ENCODE measurements at regions not wholly inside any gene's neighbourhood (a gene's known extent, or its start where the extent isn't known, plus 50 kb on each side); places are given as distances from the start of the nearest gene placed in this dataset.

DNA sequence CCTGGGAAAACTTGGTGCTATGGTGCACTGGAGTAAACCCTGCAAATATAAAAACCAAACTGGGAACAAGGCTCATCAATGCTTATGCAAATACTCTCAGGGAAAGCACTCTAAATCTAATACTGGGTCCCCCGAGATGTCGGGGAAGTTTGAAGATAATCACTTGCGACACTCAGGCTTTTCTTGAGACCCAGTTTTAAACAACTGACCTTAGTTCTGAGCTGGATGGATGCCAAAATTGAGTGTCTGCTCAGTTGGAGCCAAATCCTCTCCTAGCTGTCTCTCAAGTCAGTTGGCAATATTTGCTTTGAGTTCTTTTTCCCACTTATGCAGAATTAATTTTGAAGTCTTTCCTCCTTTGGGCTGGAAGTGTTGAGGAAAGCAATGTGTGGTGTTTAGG lies 75.5 kb upstream of the CD2AP start:
- no peak for DNase-seq
- H3K9me3 ChIP-seq (ENCODE audit: control insufficient read depth, low read length), result no peaks in the 10 kb centered on the region
- no peaks in the 10 kb centered on the region for H3K36me3 ChIP-seq (ENCODE audit: control insufficient read depth in 1 of 2, insufficient read depth in 2 of 2, low read length in 1 of 2)
- WGBS, 2 donors, result 70 to 74% methylated on average over 3 of the region's 3 CpGs
- intact Hi-C loops (cut with DNase I), result no loop called here
- H3K27me3 ChIP-seq (ENCODE audit: control insufficient read depth in 1 of 2, insufficient read depth in 2 of 2, low read length in 1 of 2), result no peaks in the 10 kb centered on the region
- no peak overlapping the region for H3K4me3 ChIP-seq (ENCODE audit: low read length in 2 of 2)
- ATAC-seq (ENCODE audit: low FRiP score), result no peak
- no peak overlapping the region for H3K27ac ChIP-seq (ENCODE audit: low read depth in 1 of 2, low read length in 2 of 2)
- H3K4me1 ChIP-seq (ENCODE audit: control insufficient read depth in 1 of 2, insufficient read depth in 2 of 2, low read length in 2 of 2), result no peaks in the 10 kb centered on the region

GRCh38 chr6:47403056-47403455 lies 74.5 kb upstream of the CD2AP start:
- H3K27ac ChIP-seq (ENCODE audit: low read depth in 1 of 2, low read length in 2 of 2), result no peak overlapping the region
- WGBS, 2 donors, result 50 to 69% methylated on average over 2 of the region's 2 CpGs
- no peaks in the 10 kb centered on the region for H3K9me3 ChIP-seq (ENCODE audit: control insufficient read depth, low read length)
- no peaks in the 10 kb centered on the region for H3K36me3 ChIP-seq (ENCODE audit: control insufficient read depth in 1 of 2, insufficient read depth in 2 of 2, low read length in 1 of 2)
- H3K27me3 ChIP-seq (ENCODE audit: control insufficient read depth in 1 of 2, insufficient read depth in 2 of 2, low read length in 1 of 2), result no peaks in the 10 kb centered on the region
- no peaks in the 10 kb centered on the region for H3K4me1 ChIP-seq (ENCODE audit: control insufficient read depth in 1 of 2, insufficient read depth in 2 of 2, low read length in 2 of 2)
- no peak overlapping the region for H3K4me3 ChIP-seq (ENCODE audit: low read length in 2 of 2)
- intact Hi-C loops (cut with DNase I), result no loop called here
- DNase-seq (no peak), ATAC-seq (ENCODE audit: low FRiP score) (no peak)

DNA sequence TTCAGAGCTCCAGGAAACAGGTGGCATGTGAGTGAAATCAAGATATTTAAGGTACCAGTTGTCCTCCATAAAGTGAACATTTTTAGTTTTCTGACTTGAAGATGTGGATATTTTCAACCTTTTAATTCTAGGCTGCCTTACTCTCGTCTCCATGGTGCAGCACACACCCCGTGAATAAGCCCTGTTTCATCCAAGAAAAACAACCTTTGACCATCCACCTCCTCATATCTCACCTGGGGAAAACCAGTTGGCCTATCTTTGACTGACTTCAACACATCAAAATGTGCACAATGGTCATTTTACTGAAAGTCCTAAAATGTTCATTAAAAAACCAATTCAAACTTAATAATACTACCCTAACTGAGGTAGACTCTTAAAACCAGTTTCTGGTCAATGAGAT lies 73.8 kb upstream of the CD2AP start:
- no peak overlapping the region for H3K4me3 ChIP-seq (ENCODE audit: low read length in 2 of 2)
- H3K27me3 ChIP-seq (ENCODE audit: control insufficient read depth in 1 of 2, insufficient read depth in 2 of 2, low read length in 1 of 2), result no peaks in the 10 kb centered on the region
- WGBS, 2 donors, result 67 to 80% methylated on average over 2 of the region's 2 CpGs
- H3K36me3 ChIP-seq (ENCODE audit: control insufficient read depth in 1 of 2, insufficient read depth in 2 of 2, low read length in 1 of 2), result no peaks in the 10 kb centered on the region
- no peak for DNase-seq
- H3K9me3 ChIP-seq (ENCODE audit: control insufficient read depth, low read length), result no peaks in the 10 kb centered on the region
- H3K27ac ChIP-seq (ENCODE audit: low read depth in 1 of 2, low read length in 2 of 2), result no peak overlapping the region
- intact Hi-C loops (cut with DNase I), result no loop called here
- no peak for ATAC-seq (ENCODE audit: low FRiP score)
- no peaks in the 10 kb centered on the region for H3K4me1 ChIP-seq (ENCODE audit: control insufficient read depth in 1 of 2, insufficient read depth in 2 of 2, low read length in 2 of 2)

DNA sequence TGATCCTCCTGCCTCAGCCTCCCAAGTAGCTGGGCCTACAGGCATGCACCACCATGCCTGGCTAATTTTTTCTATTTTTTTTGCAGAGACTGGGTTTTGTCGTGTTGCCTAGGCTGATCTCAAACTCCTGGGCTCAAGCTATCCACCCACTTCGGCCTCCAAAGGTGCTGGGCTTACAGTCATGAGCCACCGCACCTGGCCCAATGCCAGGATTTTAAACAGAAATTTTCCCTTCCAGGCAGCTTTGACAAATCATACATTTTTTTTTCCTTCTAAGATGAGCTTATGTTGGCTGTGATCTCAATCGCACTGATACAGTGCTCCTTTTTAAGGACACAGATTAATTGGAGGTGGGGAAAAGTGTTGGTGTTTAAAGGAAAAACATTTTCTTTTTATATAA lies 73.2 kb upstream of the CD2AP start:
- no peak overlapping the region for H3K27ac ChIP-seq (ENCODE audit: low read depth in 1 of 2, low read length in 2 of 2)
- H3K36me3 ChIP-seq (ENCODE audit: control insufficient read depth in 1 of 2, insufficient read depth in 2 of 2, low read length in 1 of 2), result no peaks in the 10 kb centered on the region
- no peak overlapping the region for H3K4me3 ChIP-seq (ENCODE audit: low read length in 2 of 2)
- no peaks in the 10 kb centered on the region for H3K27me3 ChIP-seq (ENCODE audit: control insufficient read depth in 1 of 2, insufficient read depth in 2 of 2, low read length in 1 of 2)
- ATAC-seq (ENCODE audit: low FRiP score) (no peak), DNase-seq (no peak)
- intact Hi-C loops (cut with DNase I), result no loop called here
- H3K9me3 ChIP-seq (ENCODE audit: control insufficient read depth, low read length), result no peaks in the 10 kb centered on the region
- 53 to 58% methylated on average over 4 of the region's 4 CpGs for WGBS, 2 donors
- no peaks in the 10 kb centered on the region for H3K4me1 ChIP-seq (ENCODE audit: control insufficient read depth in 1 of 2, insufficient read depth in 2 of 2, low read length in 2 of 2)

DNA sequence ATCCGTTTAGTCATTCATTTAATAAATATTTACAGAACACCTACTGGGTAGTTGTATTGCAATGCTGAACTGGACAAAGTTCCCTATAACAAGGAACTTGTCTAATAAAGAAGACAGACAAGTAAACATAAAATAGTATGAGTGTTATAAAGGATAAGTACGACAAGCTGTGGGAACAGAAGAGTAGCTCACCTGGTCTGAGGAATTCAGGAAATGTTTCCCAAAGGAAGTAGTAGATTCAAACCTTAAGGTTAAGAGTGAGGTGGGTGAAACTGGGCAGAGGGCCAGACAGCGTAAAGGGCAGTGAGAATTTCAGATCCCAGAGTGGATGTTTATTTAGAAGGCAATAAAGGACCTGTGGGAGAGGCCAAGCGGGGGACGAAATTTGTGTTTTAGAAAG lies 72.3 kb upstream of the CD2AP start:
- Histone ChIP-seq H3K27ac (ENCODE audit: low read depth in 1 of 2, low read length in 2 of 2) (no peak overlapping the region), H3K4me3 (ENCODE audit: low read length in 2 of 2) (no peak overlapping the region), H3K9me3 (ENCODE audit: control insufficient read depth, low read length) (no peaks in the 10 kb centered on the region), H3K27me3 (ENCODE audit: control insufficient read depth in 1 of 2, insufficient read depth in 2 of 2, low read length in 1 of 2) (no peaks in the 10 kb centered on the region), H3K36me3 (ENCODE audit: control insufficient read depth in 1 of 2, insufficient read depth in 2 of 2, low read length in 1 of 2) (no peaks in the 10 kb centered on the region), H3K4me1 (ENCODE audit: control insufficient read depth in 1 of 2, insufficient read depth in 2 of 2, low read length in 2 of 2) (no peaks in the 10 kb centered on the region)
- ATAC-seq (ENCODE audit: low FRiP score) (no peak), DNase-seq (no peak)
- intact Hi-C loops (cut with DNase I), result no loop called here
- WGBS, 2 donors, result 60 to 62% methylated on average over 5 of the region's 5 CpGs

GRCh38 chr6:47407300-47408281 lies 70.0 kb upstream of the CD2AP start:
- H3K4me1 ChIP-seq (ENCODE audit: control insufficient read depth in 1 of 2, insufficient read depth in 2 of 2, low read length in 2 of 2), result no peaks in the 10 kb centered on the region
- H3K9me3 ChIP-seq (ENCODE audit: control insufficient read depth, low read length), result no peaks in the 10 kb centered on the region
- no peak overlapping the region for H3K4me3 ChIP-seq (ENCODE audit: low read length in 2 of 2)
- H3K36me3 ChIP-seq (ENCODE audit: control insufficient read depth in 1 of 2, insufficient read depth in 2 of 2, low read length in 1 of 2), result no peaks in the 10 kb centered on the region
- DNase-seq (no peak), ATAC-seq (ENCODE audit: low FRiP score) (no peak)
- WGBS, 2 donors, result 99 to 100% methylated on average over 1 of the region's 1 CpG
- intact Hi-C loops (cut with DNase I), result no loop called here
- H3K27me3 ChIP-seq (ENCODE audit: control insufficient read depth in 1 of 2, insufficient read depth in 2 of 2, low read length in 1 of 2), result no peaks in the 10 kb centered on the region
- H3K27ac ChIP-seq (ENCODE audit: low read depth in 1 of 2, low read length in 2 of 2), result no peak overlapping the region

DNA sequence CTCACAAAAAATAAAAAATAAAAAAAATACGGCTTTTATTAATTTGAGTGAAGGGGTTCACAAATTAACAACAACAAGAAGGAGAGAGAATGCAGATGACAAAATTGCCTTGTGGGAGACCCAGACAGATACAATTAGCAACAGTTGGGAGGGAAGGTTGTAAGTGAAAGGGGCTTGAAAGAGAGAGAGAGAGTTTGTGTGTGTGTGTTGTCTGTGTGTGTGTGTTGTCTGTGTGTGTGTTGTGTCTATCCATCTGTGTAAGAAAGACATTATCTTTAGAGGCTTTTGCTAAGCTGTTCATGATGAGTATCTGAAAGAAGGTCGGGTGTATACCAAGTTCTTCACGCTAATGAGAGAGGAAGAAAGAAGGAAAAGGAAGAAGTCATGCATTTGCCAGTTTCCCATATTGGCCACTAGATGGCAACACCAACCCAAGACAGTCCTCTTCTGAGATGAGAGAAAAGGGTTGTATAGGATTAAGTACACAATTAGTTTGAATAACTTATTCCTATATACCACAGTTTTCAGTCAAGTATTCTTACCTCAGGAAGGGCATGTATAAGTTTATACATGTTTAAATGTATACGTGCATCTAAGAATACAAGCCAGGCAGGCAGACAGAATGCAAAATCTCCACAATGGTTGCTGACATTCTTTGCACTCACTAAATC lies 63.7 kb upstream of the CD2AP start:
- Histone ChIP-seq H3K27me3 (ENCODE audit: control insufficient read depth in 1 of 2, insufficient read depth in 2 of 2, low read length in 1 of 2) (no peaks in the 10 kb centered on the region), H3K4me1 (ENCODE audit: control insufficient read depth in 1 of 2, insufficient read depth in 2 of 2, low read length in 2 of 2) (no peaks in the 10 kb centered on the region), H3K36me3 (ENCODE audit: control insufficient read depth in 1 of 2, insufficient read depth in 2 of 2, low read length in 1 of 2) (no peaks in the 10 kb centered on the region), H3K4me3 (ENCODE audit: low read length in 2 of 2) (peak overlapping the region; percentile 47 to 92), H3K27ac (ENCODE audit: low read depth in 1 of 2, low read length in 2 of 2) (no peak overlapping the region), H3K9me3 (ENCODE audit: control insufficient read depth, low read length) (no peaks in the 10 kb centered on the region)
- intact Hi-C loops (cut with DNase I), result loop anchor here (2.0 to 10.0 kb wide), 4 partner anchors 61 to 368 kb away; partner anchors contain the start of genes CD2AP (in 1 of the 2) and OPN5 (in 1 of the 2)
- no peak for DNase-seq
- ATAC-seq (ENCODE audit: low FRiP score), result peak; percentile 92
- 9 to 18% methylated on average over 4 of the region's 4 CpGs for WGBS, 2 donors

GRCh38 chr6:47414423-47415167 lies 63.0 kb upstream of the CD2AP start:
- ATAC-seq (ENCODE audit: low FRiP score) (peak; percentile 57), DNase-seq (no peak)
- H3K4me1 ChIP-seq (ENCODE audit: control insufficient read depth in 1 of 2, insufficient read depth in 2 of 2, low read length in 2 of 2), result no peaks in the 10 kb centered on the region
- intact Hi-C loops (cut with DNase I), result loop anchor here (5.0 to 10.0 kb wide), 3 partner anchors 60 to 368 kb away; partner anchors contain the start of genes CD2AP (in 1 of the 2) and OPN5 (in 1 of the 2)
- H3K27me3 ChIP-seq (ENCODE audit: control insufficient read depth in 1 of 2, insufficient read depth in 2 of 2, low read length in 1 of 2), result no peaks in the 10 kb centered on the region
- H3K36me3 ChIP-seq (ENCODE audit: control insufficient read depth in 1 of 2, insufficient read depth in 2 of 2, low read length in 1 of 2), result no peaks in the 10 kb centered on the region
- no peak overlapping the region for H3K27ac ChIP-seq (ENCODE audit: low read depth in 1 of 2, low read length in 2 of 2)
- 3 to 4% methylated on average over 14 of the region's 14 CpGs for WGBS, 2 donors
- no peaks in the 10 kb centered on the region for H3K9me3 ChIP-seq (ENCODE audit: control insufficient read depth, low read length)
- H3K4me3 ChIP-seq (ENCODE audit: low read length in 2 of 2), result peak overlapping the region; percentile 47 to 92

All from aorta (tissue), 5 donors.